ENCODE measurements at regions not wholly inside any gene's neighbourhood (a gene's known extent, or its start where the extent isn't known, plus 50 kb on each side); places are given as distances from the start of the nearest gene placed in this dataset.

- TF ChIP-seq EP300 (conservative IDR thresholded peaks at IDR 0.05; ENCODE audit: poor library complexity, severe bottlenecking) (no peak), CTCF (IDR thresholded peaks at IDR 0.05; ENCODE audit: poor library complexity, severe bottlenecking) (no peak), RAD21 (conservative IDR thresholded peaks at IDR 0.05) (no peak), MXI1 (conservative IDR thresholded peaks at IDR 0.05; ENCODE audit: poor library complexity, severe bottlenecking) (no peak), POLR2AphosphoS5 (IDR thresholded peaks at IDR 0.05) (no peak)
Observed at GRCh38 chr13:112145551-112146360, 78.8 kb downstream of the SOX1 start.

Data from neural cell (in vitro differentiated cells).